ENCODE measurements at regions not wholly inside any gene's neighbourhood (a gene's known extent, or its start where the extent isn't known, plus 50 kb on each side); places are given as distances from the start of the nearest gene placed in this dataset.

DNA sequence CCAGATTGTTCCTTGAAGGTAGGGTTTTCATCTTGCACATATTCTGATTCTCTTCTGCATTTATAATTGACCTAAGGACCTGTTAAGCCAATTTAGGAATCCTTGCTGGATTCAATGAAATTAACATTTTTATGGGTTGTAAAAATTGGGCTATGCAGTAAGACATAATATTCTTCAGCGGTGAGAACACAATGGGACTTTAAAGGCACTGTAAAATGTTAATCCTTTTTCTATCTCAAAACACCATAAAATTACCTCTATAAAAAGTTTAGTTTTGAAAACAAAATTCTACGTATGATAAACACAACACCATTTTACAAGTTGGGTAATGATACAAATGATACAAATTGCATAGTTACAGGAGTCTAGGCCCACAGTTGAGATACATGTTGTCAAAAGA, 169.2 kb upstream of the DTNA start:
- no peak overlapping the region for H3K9ac ChIP-seq (replicated peaks; ENCODE audit: extremely low read depth, insufficient read depth, low read length)
- no TSS peak for BruUV-seq (replicated peaks)
- no peak overlapping the region for H3K4me2 ChIP-seq (ENCODE audit: insufficient read depth, low read length)
- H3K4me3 ChIP-seq (replicated peaks in 1 of 3; ENCODE audit: insufficient read depth in 1 of 3, low read depth in 1 of 3, low read length in 3 of 3): no peak overlapping the region
- CTCF ChIA-PET: interaction anchor here (0.9 kb wide), 1 partner anchor 10 kb away, joined by 3 read pairs; no protein-coding TSS in a partner anchor
- DNase-seq (ENCODE audit: low read depth, low spot score) (no peak), FAIRE-seq (no peak)
- H3K27ac ChIP-seq (ENCODE audit: insufficient read depth, low read depth, low read length): no peak overlapping the region
- TF ChIP-seq CTCF (IDR thresholded peaks at IDR 0.05; ENCODE audit: extremely low read depth in 1 of 2, insufficient read depth in 1 of 2, low read depth in 1 of 2, low read length in 2 of 2) (no peak), MYC (IDR thresholded peaks at IDR 0.05; ENCODE audit: low read depth, low read length) (no peak), EZH2 (IDR thresholded peaks at IDR 0.05; ENCODE audit: borderline replicate concordance, low read depth, low read length, severe bottlenecking) (no peak), GATA2 (IDR thresholded peaks at IDR 0.05; ENCODE audit: insufficient read depth, insufficient read length, low read depth, low read length) (no peak), JUN (IDR thresholded peaks at IDR 0.05; ENCODE audit: borderline replicate concordance, insufficient read depth, insufficient read length, low read depth) (no peak)
- H2AFZ ChIP-seq (ENCODE audit: low read depth, low read length): no peak overlapping the region
- no peaks in the 10 kb centered on the region for H3K36me3 ChIP-seq (ENCODE audit: control insufficient read depth in 2 of 2, extremely low read depth in 1 of 2, insufficient read depth in 2 of 2, low read length in 2 of 2)
- dilution Hi-C loops (cut with MboI; ENCODE audit: extremely low pct_ligation_motif_present, low sequenced_read_pairs): no loop called here
- no peaks in the 10 kb centered on the region for H4K20me1 ChIP-seq (replicated peaks; ENCODE audit: control insufficient read depth, extremely low read depth, insufficient read depth, low read length)
- H3K79me2 ChIP-seq (ENCODE audit: control insufficient read depth, insufficient read depth, low read length): no peaks in the 10 kb centered on the region
- intact Hi-C loops (cut with micrococcal nuclease): loop anchor here (10.0 kb wide), 1 partner anchor 1886 kb away; no protein-coding TSS in a partner anchor
- H3K9me3 ChIP-seq (replicated peaks; ENCODE audit: control insufficient read depth, insufficient read depth, low read length): no peaks in the 10 kb centered on the region
- POLR2A ChIA-PET: no interaction called here
- no peaks in the 10 kb centered on the region for H3K27me3 ChIP-seq (ENCODE audit: control insufficient read depth in 2 of 2, insufficient read depth in 2 of 2, low read length in 2 of 2)
- H3K9me1 ChIP-seq (replicated peaks; ENCODE audit: control insufficient read depth, extremely low read depth, insufficient read depth, low read length): no peaks in the 10 kb centered on the region
- H3K4me1 ChIP-seq (ENCODE audit: control insufficient read depth, extremely low read depth, insufficient read depth, low read length): no peaks in the 10 kb centered on the region

- ChIA-PET POLR2A (interaction anchor here (0.6 kb wide), 1 partner anchor 1303 kb away, joined by 3 read pairs; no protein-coding TSS in a partner anchor), CTCF (no interaction called here)
- DNase-seq (ENCODE audit: low read depth, low spot score): no peak
- no peak overlapping the region for H3K9ac ChIP-seq (replicated peaks; ENCODE audit: extremely low read depth, insufficient read depth, low read length)
- TF ChIP-seq JUN (IDR thresholded peaks at IDR 0.05; ENCODE audit: borderline replicate concordance, insufficient read depth, insufficient read length, low read depth) (no peak), POLR2AphosphoS5 (IDR thresholded peaks at IDR 0.05; ENCODE audit: insufficient read depth, low read depth, low read length) (no peak)
- TF ChIP-seq, protein P1, sequence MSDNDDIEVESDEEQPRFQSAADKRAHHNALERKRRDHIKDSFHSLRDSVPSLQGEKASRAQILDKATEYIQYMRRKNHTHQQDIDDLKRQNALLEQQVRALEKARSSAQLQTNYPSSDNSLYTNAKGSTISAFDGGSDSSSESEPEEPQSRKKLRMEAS (IDR thresholded peaks at IDR 0.05; ENCODE audit: insufficient read depth, insufficient read length): no peak
- no peak overlapping the region for H3K4me2 ChIP-seq (ENCODE audit: insufficient read depth, low read length)
- H3K4me3 ChIP-seq (replicated peaks in 1 of 3; ENCODE audit: insufficient read depth in 1 of 3, low read depth in 1 of 3, low read length in 3 of 3): no peak overlapping the region
- no TSS peak for BruUV-seq (replicated peaks)
- no peaks in the 10 kb centered on the region for H3K27me3 ChIP-seq (ENCODE audit: control insufficient read depth in 2 of 2, insufficient read depth in 2 of 2, low read length in 2 of 2)
- H3K9me1 ChIP-seq (replicated peaks; ENCODE audit: control insufficient read depth, extremely low read depth, insufficient read depth, low read length): no peaks in the 10 kb centered on the region
- no peak for FAIRE-seq
- H3K9me3 ChIP-seq (replicated peaks; ENCODE audit: control insufficient read depth, insufficient read depth, low read length): no peaks in the 10 kb centered on the region
- H4K20me1 ChIP-seq (replicated peaks; ENCODE audit: control insufficient read depth, extremely low read depth, insufficient read depth, low read length): no peaks in the 10 kb centered on the region
- dilution Hi-C loops (cut with MboI; ENCODE audit: extremely low pct_ligation_motif_present, low sequenced_read_pairs) (no loop called here), intact Hi-C loops (cut with micrococcal nuclease) (loop anchor here (10.0 kb wide), 1 partner anchor 1888 kb away; no protein-coding TSS in a partner anchor)
- no peak overlapping the region for H3K27ac ChIP-seq (ENCODE audit: insufficient read depth, low read depth, low read length)
- H3K36me3 ChIP-seq (ENCODE audit: control insufficient read depth in 2 of 2, extremely low read depth in 1 of 2, insufficient read depth in 2 of 2, low read length in 2 of 2): no peaks in the 10 kb centered on the region
- no peaks in the 10 kb centered on the region for H3K79me2 ChIP-seq (ENCODE audit: control insufficient read depth, insufficient read depth, low read length)
- H3K4me1 ChIP-seq (ENCODE audit: control insufficient read depth, extremely low read depth, insufficient read depth, low read length): no peaks in the 10 kb centered on the region
- no peak overlapping the region for H2AFZ ChIP-seq (ENCODE audit: low read depth, low read length)
These were observed 167.5 kb upstream of the DTNA start for GRCh38 chr18:34542625-34543024.

Measured in endothelial cell of umbilical vein (primary cell).